Trophoblast cell (in vitro differentiated cells and primary cell): ENCODE measurements at regions not wholly inside any gene's neighbourhood (a gene's known extent, or its start where the extent isn't known, plus 50 kb on each side); places are given as distances from the start of the nearest gene placed in this dataset.
A peak's percentile ranks its signal among the peaks of the same experiment; 100 is the strongest.
"Not testable (repeated sequence)": the region's sequence is repeated elsewhere in the genome, so short reads cannot be mapped to it uniquely, and the experiment has no call there.

ENCODE experiments used
- DNase-seq, 2 donors: peaks; one replicate each; pipeline ENCODE4 v3.0.0-alpha.2; 2016
- H2AFZ ChIP-seq: 2 replicates; pipeline ENCODE4 v1.6.1; 2013; ENCODE audit warnings: low read length, moderate library complexity, mild to moderate bottlenecking; ENCODE audit not compliant: insufficient read depth, poor library complexity
- H2AK5ac ChIP-seq: 2 replicates; pipeline ENCODE4 v1.6.1; 2013; ENCODE audit warnings: mild to moderate bottlenecking, low read length
- H2BK120ac ChIP-seq: 2 replicates; pipeline ENCODE4 v1.6.1; 2013; ENCODE audit warnings: low read length, mild to moderate bottlenecking, moderate library complexity; ENCODE audit not compliant: insufficient read depth, poor library complexity
- H2BK12ac ChIP-seq: 2 replicates; pipeline ENCODE4 v1.6.1; 2013; ENCODE audit warnings: mild to moderate bottlenecking, low read length, moderate library complexity
- H2BK5ac ChIP-seq: 2 replicates; pipeline ENCODE4 v1.6.1; 2013; ENCODE audit warnings: low read length, low read depth, moderate library complexity, mild to moderate bottlenecking; ENCODE audit not compliant: poor library complexity
- H3K14ac ChIP-seq: 2 replicates; pipeline ENCODE4 v1.6.1; 2013; ENCODE audit warnings: mild to moderate bottlenecking, low read length
- H3K18ac ChIP-seq: 2 replicates; pipeline ENCODE4 v1.6.1; 2013; ENCODE audit warnings: mild to moderate bottlenecking, low read length
- H3K23ac ChIP-seq: 2 replicates; pipeline ENCODE4 v1.6.1; 2013; ENCODE audit warnings: low read length
- H3K27ac ChIP-seq: 2 replicates; pipeline ENCODE4 v1.5.1; 2013; ENCODE audit warnings: low read depth, mild to moderate bottlenecking, inconsistent platforms, low read length, moderate library complexity
- H3K27me3 ChIP-seq: 2 replicates; pipeline ENCODE4 v1.6.1; 2013; ENCODE audit warnings: inconsistent platforms, mild to moderate bottlenecking, low read length, moderate library complexity; ENCODE audit not compliant: insufficient read depth
- H3K36me3 ChIP-seq, 2 experiments: 1 replicate in 1 of 2; 2 replicates in 1 of 2; pipeline ENCODE4 v1.6.1; 2013; ENCODE audit warnings: low read length in 2 of 2, mild to moderate bottlenecking in 2 of 2, moderate library complexity in 1 of 2; ENCODE audit not compliant: insufficient read depth in 2 of 2, control insufficient read depth in 1 of 2
- H3K4ac ChIP-seq: 2 replicates; pipeline ENCODE4 v1.6.1; 2013; ENCODE audit warnings: low read depth, mild to moderate bottlenecking, low read length, moderate library complexity
- H3K4me1 ChIP-seq, 2 experiments: 1 replicate in 1 of 2; 2 replicates in 1 of 2; pipeline ENCODE4 v1.6.1; 2013; ENCODE audit warnings: low read length in 2 of 2, mild to moderate bottlenecking in 2 of 2, moderate library complexity in 1 of 2; ENCODE audit not compliant: insufficient read depth in 2 of 2, control insufficient read depth in 1 of 2
- H3K4me2 ChIP-seq: 2 replicates; pipeline ENCODE4 v1.6.1; 2013; ENCODE audit warnings: inconsistent platforms, mild to moderate bottlenecking, low read length, moderate library complexity
- H3K4me3 ChIP-seq: 2 replicates; pipeline ENCODE4 v1.5.1; 2013; ENCODE audit warnings: mild to moderate bottlenecking, low read depth, low read length, inconsistent platforms
- H3K79me1 ChIP-seq: one replicate; pipeline ENCODE4 v1.6.1; 2013; ENCODE audit warnings: low read length
- H3K79me2 ChIP-seq: 2 replicates; pipeline ENCODE4 v1.6.1; 2013; ENCODE audit warnings: low read length, mild to moderate bottlenecking; ENCODE audit not compliant: control insufficient read depth, insufficient read depth, poor library complexity
- H3K9ac ChIP-seq: 2 replicates; pipeline ENCODE4 v1.6.1; 2013; ENCODE audit warnings: mild to moderate bottlenecking, low read length
- H3K9me3 ChIP-seq: 2 replicates; pipeline ENCODE4 v1.6.1; 2013; ENCODE audit warnings: low read depth, mild to moderate bottlenecking, control low read depth, inconsistent platforms, low read length; ENCODE audit not compliant: insufficient read depth
- H4K12ac ChIP-seq: 2 replicates; pipeline ENCODE4 v1.6.1; 2013; ENCODE audit warnings: low read depth, mild to moderate bottlenecking, low read length, moderate library complexity
- H4K8ac ChIP-seq: 2 replicates; pipeline ENCODE4 v1.6.1; 2013; ENCODE audit warnings: low read depth, mild to moderate bottlenecking, low read length, moderate library complexity
- H4K91ac ChIP-seq: one replicate; pipeline ENCODE4 v1.6.1; 2013; ENCODE audit warnings: low read depth, mild to moderate bottlenecking, low read length, moderate library complexity
- WGBS: extraction: QIAGEN DNeasy Blood & Tissue Kit; methylation state at CpG from one replicate; pipeline ENCODE4 v1.1.7; 2013; ENCODE audit warnings: missing lambda C conversion rate; ENCODE audit not compliant: insufficient read length, insufficient coverage; ENCODE audit errors: extremely low coverage; 5-methylcytosine and 5-hydroxymethylcytosine counted together

- H3K18ac ChIP-seq, H2BK120ac ChIP-seq, H4K12ac ChIP-seq, H3K79me1 ChIP-seq, H3K27me3 ChIP-seq, H2BK5ac ChIP-seq, H3K4me2 ChIP-seq, H3K4me1 ChIP-seq, H3K23ac ChIP-seq, DNase-seq, H3K4ac ChIP-seq, H2AFZ ChIP-seq, H2BK12ac ChIP-seq, H4K91ac ChIP-seq, H3K36me3 ChIP-seq, H4K8ac ChIP-seq, H3K79me2 ChIP-seq, H3K27ac ChIP-seq, H3K9ac ChIP-seq, H3K14ac ChIP-seq, H3K9me3 ChIP-seq, H3K4me3 ChIP-seq, H2AK5ac ChIP-seq: not testable (repeated sequence)
- 100% methylated on average over 1 of the region's 1 CpG for WGBS
These were observed 3014.3 kb upstream of the TEKT4 start for GRCh38 chr2:91856971-91857370.

GRCh38 chr2:91857711-91858110, 3013.5 kb upstream of the TEKT4 start:
- not testable (repeated sequence) for H3K27me3 ChIP-seq, H3K9me3 ChIP-seq, H3K23ac ChIP-seq, H4K8ac ChIP-seq, H3K14ac ChIP-seq, DNase-seq, H4K91ac ChIP-seq, H2BK120ac ChIP-seq, H2BK12ac ChIP-seq, H3K4me3 ChIP-seq, H3K79me1 ChIP-seq, H2BK5ac ChIP-seq, H3K9ac ChIP-seq, H3K4me2 ChIP-seq, H3K4me1 ChIP-seq, H3K36me3 ChIP-seq, H3K18ac ChIP-seq, H3K4ac ChIP-seq, H2AFZ ChIP-seq, H3K27ac ChIP-seq, H3K79me2 ChIP-seq, H4K12ac ChIP-seq, H2AK5ac ChIP-seq
- WGBS, result no CpG with 5 or more reads among the region's 21 CpGs

- not testable (repeated sequence) for H3K4ac ChIP-seq, H3K27me3 ChIP-seq, H2AFZ ChIP-seq, H3K36me3 ChIP-seq, H4K12ac ChIP-seq, H4K8ac ChIP-seq, DNase-seq, H2AK5ac ChIP-seq, H3K9me3 ChIP-seq, H3K27ac ChIP-seq, H3K14ac ChIP-seq, H3K4me1 ChIP-seq, H3K79me2 ChIP-seq, H3K18ac ChIP-seq, H3K4me3 ChIP-seq, H3K79me1 ChIP-seq, H2BK120ac ChIP-seq, H2BK12ac ChIP-seq, H3K9ac ChIP-seq, H3K4me2 ChIP-seq, H4K91ac ChIP-seq, H3K23ac ChIP-seq, H2BK5ac ChIP-seq
- WGBS, result no CpG with 5 or more reads among the region's 2 CpGs
These were observed 2999.5 kb upstream of the TEKT4 start for GRCh38 chr2:91871716-91872115.

DNA sequence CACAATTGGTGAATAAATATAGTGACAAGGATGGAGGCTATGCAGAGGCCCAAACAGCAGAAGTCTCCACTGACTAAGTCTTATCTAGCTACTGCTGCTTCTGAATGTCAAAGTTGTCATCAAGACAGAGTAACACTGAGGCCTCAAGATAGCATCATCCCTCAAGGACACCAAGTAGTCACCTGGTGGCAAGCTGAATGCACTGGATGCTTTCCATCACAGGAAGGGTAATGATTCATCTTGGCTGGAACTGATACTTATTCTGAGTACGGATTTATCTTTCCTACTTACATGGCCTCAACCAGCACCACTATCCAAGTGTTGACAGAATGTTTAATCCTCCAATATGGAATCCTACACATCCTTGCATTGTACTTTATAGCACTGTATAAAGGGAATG, 2997.8 kb upstream of the TEKT4 start:
- not testable (repeated sequence) for H2BK120ac ChIP-seq, H2AFZ ChIP-seq, H3K23ac ChIP-seq, H3K79me1 ChIP-seq, H2AK5ac ChIP-seq, H2BK12ac ChIP-seq, H3K4me2 ChIP-seq, H3K36me3 ChIP-seq, H3K4me3 ChIP-seq, H3K79me2 ChIP-seq, H3K4me1 ChIP-seq, H3K9me3 ChIP-seq, H4K12ac ChIP-seq, H4K8ac ChIP-seq, H4K91ac ChIP-seq, H2BK5ac ChIP-seq, H3K18ac ChIP-seq, H3K27me3 ChIP-seq, H3K4ac ChIP-seq, H3K14ac ChIP-seq, H3K9ac ChIP-seq, H3K27ac ChIP-seq
- WGBS, result no CpG with 5 or more reads among the region's 1 CpG
- DNase-seq, result peak; percentile 63 to 78
